K562 (cell line): ENCODE measurements at regions not wholly inside any gene's neighbourhood (a gene's known extent, or its start where the extent isn't known, plus 50 kb on each side); places are given as distances from the start of the nearest gene placed in this dataset.

Experiments
- CBFA2T2 ChIP-seq: fragments of 450-650 bp; conservative IDR thresholded peaks from 2 replicates; pipeline ENCODE4 v1.6.1; 2017; ENCODE audit warnings: mild to moderate bottlenecking
- CTCF ChIP-seq, 3 experiments: IDR thresholded peaks in 2 of 3; conservative IDR thresholded peaks in 1 of 3; 2 replicates each; pipeline ENCODE4 v1.5.1; 2011 to 2012; ENCODE audit warnings: low read length in 3 of 3, mild to moderate bottlenecking in 3 of 3, control low read depth in 2 of 3, improper control_type of control experiment in 1 of 3, inconsistent platforms in 1 of 3, low read depth in 1 of 3, mixed read lengths in 1 of 3, moderate library complexity in 1 of 3; ENCODE audit not compliant: insufficient read depth in 2 of 3
- E2F5 ChIP-seq: sonication (generic); formaldehyde crosslinking; IDR thresholded peaks from 2 replicates; pipeline ENCODE4 v1.8.0; 2022; ENCODE audit warnings: mild to moderate bottlenecking, missing genetic modification reagents
- ETV6 ChIP-seq, 3 experiments: fragments of 150-350 bp in 1 of 3; sonication (generic) in 1 of 3; formaldehyde crosslinking in 1 of 3; IDR thresholded peaks; 2 replicates each; pipeline versions ENCODE4 v1.6.1 to v1.8.0; 2014 to 2022; ENCODE audit warnings: borderline replicate concordance in 2 of 3, low read depth in 2 of 3, antibody characterized with exemption in 1 of 3, low read length in 1 of 3, mild to moderate bottlenecking in 1 of 3, missing genetic modification reagents in 1 of 3
- EZH2 ChIP-seq: IDR thresholded peaks from 2 replicates; pipeline ENCODE4 v1.6.1; 2012; ENCODE audit warnings: low read depth, mild to moderate bottlenecking, inconsistent platforms, low read length, borderline replicate concordance
- JUND ChIP-seq, 2 experiments: IDR thresholded peaks; 2 replicates in 1 of 2; 3 replicates in 1 of 2; pipeline ENCODE4 v1.6.1; 2011; ENCODE audit warnings: borderline replicate concordance in 2 of 2, low read depth in 2 of 2, low read length in 2 of 2, improper control_type of control experiment in 1 of 2, missing biosample characterization in 1 of 2, missing genetic modification characterization in 1 of 2, missing genetic modification reagents in 1 of 2
- PHF20 ChIP-seq: fragments of 450-650 bp; IDR thresholded peaks from 2 replicates; pipeline ENCODE4 v1.6.1; 2018; ENCODE audit not compliant: partially characterized antibody
- POLR2AphosphoS2 ChIP-seq: IDR thresholded peaks from 2 replicates; pipeline ENCODE4 v1.6.1; 2012; ENCODE audit warnings: low read length, improper control_type of control experiment
- ZBTB1 ChIP-seq: sonication (generic); formaldehyde crosslinking; IDR thresholded peaks from 2 replicates; pipeline ENCODE4 v1.8.1; 2023; ENCODE audit warnings: missing genetic modification reagents, low read depth, mild to moderate bottlenecking, borderline replicate concordance
- ZSCAN29 ChIP-seq: fragments of 450-650 bp; IDR thresholded peaks from 2 replicates; pipeline ENCODE4 v1.6.1; 2017

GRCh38 chr16:17635183-17635582 lies 164.4 kb upstream of the XYLT1 start:
- TF ChIP-seq CTCF (IDR thresholded peaks at IDR 0.05 in 2 of 3, conservative IDR thresholded peaks at IDR 0.05 in 1 of 3; ENCODE audit: insufficient read depth in 2 of 3, low read depth in 1 of 3, low read length in 3 of 3) (no peak), CBFA2T2 (no peak), JUND (IDR thresholded peaks at IDR 0.05; ENCODE audit: borderline replicate concordance, low read depth, low read length) (no peak), JUND (tag; IDR thresholded peaks at IDR 0.05; ENCODE audit: borderline replicate concordance, low read depth, low read length) (no peak), ETV6 (IDR thresholded peaks at IDR 0.05; ENCODE audit: borderline replicate concordance in 1 of 2, low read depth in 2 of 2, low read length in 1 of 2) (no peak), ETV6 (CRISPR knock-in tag; IDR thresholded peaks at IDR 0.05; ENCODE audit: borderline replicate concordance) (no peak), ZBTB1 (CRISPR knock-in tag) (no peak), E2F5 (CRISPR knock-in tag) (no peak), POLR2AphosphoS2 (no peak), EZH2 (no peak), ZSCAN29 (no peak), PHF20 (no peak)
